ENCODE measurements at regions not wholly inside any gene's neighbourhood (a gene's known extent, or its start where the extent isn't known, plus 50 kb on each side); places are given as distances from the start of the nearest gene placed in this dataset.

- TF ChIP-seq CTCF (IDR thresholded peaks at IDR 0.05) (no peak), POLR2A (IDR thresholded peaks at IDR 0.05) (no peak)
These were observed 337.3 kb upstream of the ARRDC4 start for GRCh38 chr15:97623091-97623661.
